ENCODE measurements at regions not wholly inside any gene's neighbourhood (a gene's known extent, or its start where the extent isn't known, plus 50 kb on each side); places are given as distances from the start of the nearest gene placed in this dataset.

DNA sequence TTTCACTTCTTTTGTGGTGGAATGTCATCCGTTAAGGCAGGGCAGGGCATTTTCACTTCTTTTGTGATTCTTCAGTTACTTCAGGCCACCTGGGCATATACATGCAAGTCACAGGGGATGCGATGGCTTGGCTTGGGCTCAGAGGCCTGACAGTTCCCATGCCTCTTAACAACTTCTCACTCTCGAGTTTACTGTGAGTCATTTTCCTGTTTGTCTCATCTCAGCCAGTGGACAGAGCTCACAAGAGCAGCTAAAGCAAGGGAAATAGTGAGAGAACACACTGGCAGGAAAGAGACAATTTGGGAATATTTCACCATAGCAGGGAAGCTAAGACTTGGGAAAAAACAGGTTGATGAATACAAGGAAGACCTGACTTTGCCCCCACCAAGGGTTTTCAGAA is 1275.7 kb downstream of the NLGN4Y start:
- no peak for ATAC-seq (ENCODE audit: poor library complexity)
- no peak for DNase-seq
- intact Hi-C loops (cut with DNase I), result no loop called here

DNA sequence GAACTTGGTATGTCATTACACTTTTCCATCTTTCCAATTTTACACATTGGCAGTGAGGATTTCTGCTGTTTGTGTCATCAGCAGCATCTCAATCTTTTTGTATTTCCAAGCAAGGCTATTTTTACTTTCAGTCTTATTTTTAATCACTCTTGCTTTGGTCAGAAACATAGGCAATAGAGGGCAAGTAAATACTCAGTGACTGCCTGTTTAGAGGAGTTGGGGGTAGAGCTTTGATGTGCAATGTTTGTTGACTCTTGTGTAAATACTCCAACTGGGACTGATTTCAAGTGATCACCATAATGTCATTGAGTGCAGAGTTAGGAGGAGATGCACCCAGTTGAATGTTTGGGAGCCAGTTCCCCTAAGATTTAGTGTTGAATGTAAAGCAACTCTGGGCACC is 1281.7 kb downstream of the NLGN4Y start:
- DNase-seq (no peak), ATAC-seq (ENCODE audit: poor library complexity) (no peak)
- intact Hi-C loops (cut with DNase I), result no loop called here

DNA sequence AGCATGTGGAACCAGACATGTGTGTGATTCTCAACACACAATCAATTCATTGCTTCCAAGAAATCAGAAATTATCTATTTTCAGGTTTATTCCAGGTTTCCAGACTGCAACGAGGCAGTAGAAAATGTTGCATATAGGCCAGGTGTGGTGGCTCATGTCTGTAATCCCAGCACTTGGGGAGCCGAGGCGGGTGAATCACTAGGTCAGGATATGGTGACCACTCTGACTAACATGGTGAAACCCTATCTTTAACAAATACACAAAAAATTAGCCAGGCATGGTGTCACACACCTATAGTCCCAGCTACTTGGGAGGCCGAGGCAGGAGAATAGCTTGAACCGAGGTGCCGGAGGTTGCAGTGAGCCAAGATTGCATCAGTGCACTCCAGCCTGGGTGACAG is 1289.9 kb downstream of the NLGN4Y start:
- intact Hi-C loops (cut with DNase I), result no loop called here
- ATAC-seq (ENCODE audit: poor library complexity), result no peak
- no peak for DNase-seq
